OCI-LY7 (cell line): ENCODE measurements at regions not wholly inside any gene's neighbourhood (a gene's known extent, or its start where the extent isn't known, plus 50 kb on each side); places are given as distances from the start of the nearest gene placed in this dataset.

Source experiments
- EZH2phosphoT487 ChIP-seq: fragments of 200-600 bp; sonication (generic); IDR thresholded peaks from 2 replicates; pipeline ENCODE4 v1.6.1; 2018; ENCODE audit warnings: low read depth, borderline replicate concordance, mild to moderate bottlenecking, mixed run types, antibody characterized with exemption, low read length, moderate library complexity, mixed read lengths
- TF ChIP-seq, protein P1 (sequence below): fragments of 200-600 bp; sonication (generic); conservative IDR thresholded peaks from 2 replicates; pipeline ENCODE4 v1.5.1; 2014; ENCODE audit warnings: mild to moderate bottlenecking, antibody characterized with exemption, low read length, moderate library complexity, mixed read lengths

GRCh38 chr2:141611-142010 lies 95.3 kb upstream of the FAM110C start:
- no peak for TF ChIP-seq EZH2phosphoT487
- TF ChIP-seq, protein P1, sequence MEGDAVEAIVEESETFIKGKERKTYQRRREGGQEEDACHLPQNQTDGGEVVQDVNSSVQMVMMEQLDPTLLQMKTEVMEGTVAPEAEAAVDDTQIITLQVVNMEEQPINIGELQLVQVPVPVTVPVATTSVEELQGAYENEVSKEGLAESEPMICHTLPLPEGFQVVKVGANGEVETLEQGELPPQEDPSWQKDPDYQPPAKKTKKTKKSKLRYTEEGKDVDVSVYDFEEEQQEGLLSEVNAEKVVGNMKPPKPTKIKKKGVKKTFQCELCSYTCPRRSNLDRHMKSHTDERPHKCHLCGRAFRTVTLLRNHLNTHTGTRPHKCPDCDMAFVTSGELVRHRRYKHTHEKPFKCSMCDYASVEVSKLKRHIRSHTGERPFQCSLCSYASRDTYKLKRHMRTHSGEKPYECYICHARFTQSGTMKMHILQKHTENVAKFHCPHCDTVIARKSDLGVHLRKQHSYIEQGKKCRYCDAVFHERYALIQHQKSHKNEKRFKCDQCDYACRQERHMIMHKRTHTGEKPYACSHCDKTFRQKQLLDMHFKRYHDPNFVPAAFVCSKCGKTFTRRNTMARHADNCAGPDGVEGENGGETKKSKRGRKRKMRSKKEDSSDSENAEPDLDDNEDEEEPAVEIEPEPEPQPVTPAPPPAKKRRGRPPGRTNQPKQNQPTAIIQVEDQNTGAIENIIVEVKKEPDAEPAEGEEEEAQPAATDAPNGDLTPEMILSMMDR, result no peak
